CD14-positive monocyte (primary cell): ENCODE measurements at regions not wholly inside any gene's neighbourhood (a gene's known extent, or its start where the extent isn't known, plus 50 kb on each side); places are given as distances from the start of the nearest gene placed in this dataset.

Experiments used
- DNase-seq, 3 donors: peaks; one replicate each; pipeline ENCODE4 v3.0.0-alpha.2; 2011 to 2022
- H2AFZ ChIP-seq: 2 replicates; pipeline ENCODE4 v1.6.0; 2012; ENCODE audit warnings: mild to moderate bottlenecking, low read depth, low read length, inconsistent platforms; ENCODE audit not compliant: insufficient read depth, poor library complexity, severe bottlenecking
- H3K27ac ChIP-seq, 2 donors: 1 replicate in 1 of 2; 2 replicates in 1 of 2; pipeline ENCODE4 v1.5.1; 2012 to 2013; ENCODE audit warnings: low read length in 2 of 2, control low read depth in 1 of 2, inconsistent platforms in 1 of 2, low read depth in 1 of 2, mild to moderate bottlenecking in 1 of 2
- H3K27me3 ChIP-seq, 2 donors: one replicate each; pipeline versions ENCODE4 v1.6.0 to v1.6.1; 2011 to 2013; ENCODE audit warnings: low read length in 2 of 2; ENCODE audit not compliant: control insufficient read depth in 2 of 2, insufficient read depth in 2 of 2
- H3K36me3 ChIP-seq, 2 donors: replicated peaks in 1 of 2; 1 replicate in 1 of 2; 2 replicates in 1 of 2; pipeline versions ENCODE4 v1.5.1 to v1.6.1; 2012 to 2013; ENCODE audit warnings: low read length in 2 of 2, control low read depth in 1 of 2, inconsistent platforms in 1 of 2, mild to moderate bottlenecking in 1 of 2; ENCODE audit not compliant: insufficient read depth in 2 of 2, control insufficient read depth in 1 of 2
- H3K4me1 ChIP-seq, 2 donors: 1 replicate in 1 of 2; 2 replicates in 1 of 2; pipeline versions ENCODE4 v1.5.1 to v1.6.1; 2012 to 2013; ENCODE audit warnings: low read length in 2 of 2, control low read depth in 1 of 2, inconsistent platforms in 1 of 2, mild to moderate bottlenecking in 1 of 2, moderate library complexity in 1 of 2; ENCODE audit not compliant: insufficient read depth in 2 of 2, control insufficient read depth in 1 of 2
- H3K4me2 ChIP-seq: replicated peaks from 2 replicates; pipeline ENCODE3; 2012; ENCODE audit warnings: low read length, moderate library complexity, mild to moderate bottlenecking; ENCODE audit not compliant: poor library complexity, severe bottlenecking; ENCODE audit errors: extremely low read depth
- H3K4me3 ChIP-seq, 3 experiments: fragments of 200-600 bp in 1 of 3; sonication (generic) in 1 of 3; replicated peaks in 1 of 3; 1 replicate in 2 of 3; 2 replicates in 1 of 3; pipeline ENCODE4 v1.5.1; 2011 to 2013; ENCODE audit warnings: low read length in 3 of 3, mild to moderate bottlenecking in 3 of 3, control low read depth in 2 of 3, low read depth in 2 of 3, inconsistent platforms in 1 of 3, moderate library complexity in 1 of 3
- H3K79me2 ChIP-seq: 2 replicates; pipeline ENCODE4 v1.6.0; 2012; ENCODE audit warnings: mild to moderate bottlenecking, control low read depth, inconsistent platforms, low read length, moderate library complexity; ENCODE audit not compliant: insufficient read depth
- H3K9ac ChIP-seq: 2 replicates; pipeline ENCODE4 v1.6.0; 2017; ENCODE audit warnings: low read length, mild to moderate bottlenecking; ENCODE audit not compliant: insufficient read depth, poor library complexity, severe bottlenecking
- H3K9me3 ChIP-seq, 2 donors: replicated peaks in 1 of 2; 1 replicate in 1 of 2; 2 replicates in 1 of 2; pipeline versions ENCODE4 v1.5.1 to v1.6.1; 2012 to 2013; ENCODE audit warnings: low read length in 2 of 2, control low read depth in 1 of 2; ENCODE audit not compliant: control insufficient read depth in 1 of 2, insufficient read depth in 1 of 2
- H4K20me1 ChIP-seq: 2 replicates; pipeline ENCODE4 v1.6.0; 2012; ENCODE audit warnings: mild to moderate bottlenecking, low read length, control low read depth, moderate library complexity; ENCODE audit not compliant: insufficient read depth
- H3K27ac Mint-ChIP-seq, 7 donors: one replicate each; pipeline ENCODE4 v1.8.0; 2020; ENCODE audit warnings: mild to moderate bottlenecking in 7 of 7, mixed read lengths in 7 of 7, moderate library complexity in 6 of 7, inconsistent platforms in 2 of 7
- H3K27me3 Mint-ChIP-seq, 3 donors: one replicate each; pipeline ENCODE4 v1.8.0; 2021 to 2022; ENCODE audit warnings: low read depth in 3 of 3, mild to moderate bottlenecking in 3 of 3, mixed read lengths in 3 of 3, moderate library complexity in 3 of 3, inconsistent platforms in 1 of 3
- H3K36me3 Mint-ChIP-seq, 2 donors: one replicate each; pipeline ENCODE4 v1.8.0; 2020; ENCODE audit warnings: mixed read lengths in 2 of 2, inconsistent platforms in 1 of 2, mild to moderate bottlenecking in 1 of 2
- H3K4me1 Mint-ChIP-seq: one replicate; pipeline ENCODE4 v1.8.0; 2020; ENCODE audit warnings: mild to moderate bottlenecking, mixed read lengths
- H3K4me3 Mint-ChIP-seq, 2 donors: one replicate each; pipeline ENCODE4 v1.8.0; 2020; ENCODE audit warnings: mild to moderate bottlenecking in 2 of 2, mixed read lengths in 2 of 2, moderate library complexity in 1 of 2
- H3K9me3 Mint-ChIP-seq, 7 donors: one replicate each; pipeline ENCODE4 v1.8.0; 2020 to 2022; ENCODE audit warnings: mixed read lengths in 7 of 7, mild to moderate bottlenecking in 6 of 7, moderate library complexity in 6 of 7, inconsistent platforms in 2 of 7
- CTCF ChIP-seq: fragments of 200-600 bp; IDR thresholded peaks from one replicate; pipeline ENCODE4 v1.8.0; 2022; ENCODE audit warnings: antibody characterized with exemption, mild to moderate bottlenecking
- WGBS: methylation state at CpG from one replicate; pipeline ENCODE4 v1.1.5; 2013; ENCODE audit warnings: missing lambda C conversion rate; ENCODE audit not compliant: insufficient coverage; 5-methylcytosine and 5-hydroxymethylcytosine counted together
- intact Hi-C, 2 donors: fragments of 100-400 bp; cut with micrococcal nuclease; formaldehyde crosslinking; loops; one replicate each; pipeline versions ENCODE4 v1.15.0 to v1.15.1; 2023

GRCh38 chr15:96144734-96145133 is 185.8 kb upstream of the NR2F2 start:
- Mint-ChIP-seq H3K4me1 (no peaks in the 10 kb centered on the region), H3K9me3 (peaks cover 3 to 16% (median 4%) of the 10 kb centered on the region in 7 donors), H3K27ac (no peak overlapping the region), H3K4me3 (no peak overlapping the region), H3K27me3 (peaks cover 0 to 8% (median 5%) of the 10 kb centered on the region in 3 donors), H3K36me3 (no peaks in the 10 kb centered on the region)
- DNase-seq, result no peak
- H3K27ac ChIP-seq, result no peak overlapping the region
- no peaks in the 10 kb centered on the region for H3K27me3 ChIP-seq
- no peaks in the 10 kb centered on the region for H3K36me3 ChIP-seq
- no peaks in the 10 kb centered on the region for H3K79me2 ChIP-seq
- H4K20me1 ChIP-seq, result no peaks in the 10 kb centered on the region
- no CpG with 5 or more reads among the region's 2 CpGs for WGBS
- H3K4me1 ChIP-seq, result no peaks in the 10 kb centered on the region
- no peak overlapping the region for H3K4me2 ChIP-seq
- H3K9ac ChIP-seq, result no peak overlapping the region
- TF ChIP-seq CTCF, result no peak
- no peak overlapping the region for H2AFZ ChIP-seq
- intact Hi-C loops, result no loop called here
- H3K4me3 ChIP-seq, result no peak overlapping the region
- peaks cover 0 to 5% of the 10 kb centered on the region in 2 donors for H3K9me3 ChIP-seq

- no peaks in the 10 kb centered on the region for H3K79me2 ChIP-seq
- H3K9ac ChIP-seq, result no peak overlapping the region
- no peak overlapping the region for H2AFZ ChIP-seq
- no peak overlapping the region for H3K4me3 Mint-ChIP-seq
- H3K9me3 ChIP-seq, result peaks cover 0 to 5% of the 10 kb centered on the region in 2 donors
- DNase-seq, result no peak
- no peaks in the 10 kb centered on the region for H3K36me3 ChIP-seq
- peaks cover 2 to 12% (median 4%) of the 10 kb centered on the region in 7 donors for H3K9me3 Mint-ChIP-seq
- TF ChIP-seq CTCF, result no peak
- no peaks in the 10 kb centered on the region for H3K4me1 Mint-ChIP-seq
- no peaks in the 10 kb centered on the region for H3K27me3 ChIP-seq
- H3K4me2 ChIP-seq, result no peak overlapping the region
- H3K27me3 Mint-ChIP-seq, result peaks cover 0 to 8% (median 5%) of the 10 kb centered on the region in 3 donors
- no peaks in the 10 kb centered on the region for H4K20me1 ChIP-seq
- H3K4me1 ChIP-seq, result no peaks in the 10 kb centered on the region
- H3K27ac ChIP-seq, result no peak overlapping the region
- WGBS, result no CpG with 5 or more reads among the region's 6 CpGs
- H3K36me3 Mint-ChIP-seq, result no peaks in the 10 kb centered on the region
- H3K27ac Mint-ChIP-seq, result no peak overlapping the region
- intact Hi-C loops, result no loop called here
- no peak overlapping the region for H3K4me3 ChIP-seq
Measured at GRCh38 chr15:96146726-96147125, 183.8 kb upstream of the NR2F2 start.
